ENCODE measurements at regions not wholly inside any gene's neighbourhood (a gene's known extent, or its start where the extent isn't known, plus 50 kb on each side); places are given as distances from the start of the nearest gene placed in this dataset.
"Not testable (repeated sequence)": the region's sequence is repeated elsewhere in the genome, so short reads cannot be mapped to it uniquely, and the experiment has no call there.

DNA sequence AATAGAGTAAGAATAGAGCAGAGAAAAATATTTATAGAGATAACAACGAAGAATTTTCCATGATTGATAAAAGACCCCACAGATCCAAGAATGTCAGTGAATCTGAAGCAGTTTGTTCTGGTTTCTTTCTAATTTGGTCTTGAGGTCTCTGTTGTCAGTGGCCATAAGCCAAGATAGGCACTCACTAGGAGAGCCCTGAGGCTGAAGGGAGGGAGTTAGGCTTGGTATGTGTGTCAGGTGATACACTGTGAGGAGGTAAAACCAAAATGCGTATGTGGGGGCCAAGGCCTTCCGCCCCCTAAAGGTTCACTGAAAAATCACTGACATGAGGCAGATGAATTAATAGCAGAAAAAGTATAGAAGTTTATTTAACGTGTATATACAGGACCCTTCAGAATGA, 382.3 kb upstream of the HTR2C start:
- Histone ChIP-seq H4K20me1 (ENCODE audit: insufficient read depth, low read length) (no peaks in the 10 kb centered on the region), H3K4me2 (ENCODE audit: low read length) (no peak overlapping the region), H3K79me2 (ENCODE audit: insufficient read depth, low read length) (no peaks in the 10 kb centered on the region), H3K4me1 (ENCODE audit: insufficient read depth, low read length, severe bottlenecking) (no peaks in the 10 kb centered on the region), H3K36me3 (ENCODE audit: insufficient read depth, low read length) (no peaks in the 10 kb centered on the region), H3K27ac (ENCODE audit: low read depth, low read length, poor library complexity, severe bottlenecking) (no peak overlapping the region), H3K9me2 (ENCODE audit: low read depth, low read length) (no peaks in the 10 kb centered on the region), H3K9ac (ENCODE audit: low read length) (no peak overlapping the region), H3K4me3 (ENCODE audit: low read depth, low read length, poor library complexity, severe bottlenecking) (no peak overlapping the region), H3K27me3 (ENCODE audit: insufficient read depth, low read length) (no peaks in the 10 kb centered on the region), H3K9me3 (ENCODE audit: low read length) (no peaks in the 10 kb centered on the region), H2AFZ (ENCODE audit: low read length) (no peak overlapping the region), H3F3A (ENCODE audit: insufficient read depth, low read length) (no peaks in the 10 kb centered on the region)
- TF ChIP-seq EZH2 (IDR thresholded peaks at IDR 0.05; ENCODE audit: borderline replicate concordance, low read length) = no peak
- TF ChIP-seq, protein P1, sequence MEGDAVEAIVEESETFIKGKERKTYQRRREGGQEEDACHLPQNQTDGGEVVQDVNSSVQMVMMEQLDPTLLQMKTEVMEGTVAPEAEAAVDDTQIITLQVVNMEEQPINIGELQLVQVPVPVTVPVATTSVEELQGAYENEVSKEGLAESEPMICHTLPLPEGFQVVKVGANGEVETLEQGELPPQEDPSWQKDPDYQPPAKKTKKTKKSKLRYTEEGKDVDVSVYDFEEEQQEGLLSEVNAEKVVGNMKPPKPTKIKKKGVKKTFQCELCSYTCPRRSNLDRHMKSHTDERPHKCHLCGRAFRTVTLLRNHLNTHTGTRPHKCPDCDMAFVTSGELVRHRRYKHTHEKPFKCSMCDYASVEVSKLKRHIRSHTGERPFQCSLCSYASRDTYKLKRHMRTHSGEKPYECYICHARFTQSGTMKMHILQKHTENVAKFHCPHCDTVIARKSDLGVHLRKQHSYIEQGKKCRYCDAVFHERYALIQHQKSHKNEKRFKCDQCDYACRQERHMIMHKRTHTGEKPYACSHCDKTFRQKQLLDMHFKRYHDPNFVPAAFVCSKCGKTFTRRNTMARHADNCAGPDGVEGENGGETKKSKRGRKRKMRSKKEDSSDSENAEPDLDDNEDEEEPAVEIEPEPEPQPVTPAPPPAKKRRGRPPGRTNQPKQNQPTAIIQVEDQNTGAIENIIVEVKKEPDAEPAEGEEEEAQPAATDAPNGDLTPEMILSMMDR (IDR thresholded peaks at IDR 0.05; ENCODE audit: low read length) = no peak

DNA sequence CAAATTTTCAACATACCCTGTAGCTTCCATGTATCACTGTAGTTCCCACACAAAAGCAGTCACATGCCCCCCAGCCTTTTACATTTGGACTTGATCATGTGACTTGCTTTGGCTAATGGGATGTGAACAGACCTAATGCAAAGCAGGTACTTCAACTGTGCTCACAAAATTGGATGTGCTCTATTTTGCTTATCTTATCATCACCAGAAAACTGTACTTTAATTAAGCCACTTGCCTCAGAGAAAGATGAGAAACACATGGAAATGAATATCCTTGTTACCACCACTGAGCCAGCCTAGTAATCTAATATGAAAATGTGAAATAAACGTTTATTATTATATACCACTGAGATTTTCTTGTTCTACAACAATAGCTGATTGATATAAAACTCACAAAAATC, 402.7 kb upstream of the HTR2C start:
- Histone ChIP-seq H3K9me2 (ENCODE audit: low read depth, low read length) (no peaks in the 10 kb centered on the region), H3K9me3 (ENCODE audit: low read length) (no peaks in the 10 kb centered on the region), H2AFZ (ENCODE audit: low read length) (no peak overlapping the region), H3K9ac (ENCODE audit: low read length) (no peak overlapping the region), H3K4me3 (ENCODE audit: low read depth, low read length, poor library complexity, severe bottlenecking) (no peak overlapping the region), H3K27me3 (ENCODE audit: insufficient read depth, low read length) (no peaks in the 10 kb centered on the region), H3K79me2 (ENCODE audit: insufficient read depth, low read length) (no peaks in the 10 kb centered on the region), H3K36me3 (ENCODE audit: insufficient read depth, low read length) (no peaks in the 10 kb centered on the region), H4K20me1 (ENCODE audit: insufficient read depth, low read length) (no peaks in the 10 kb centered on the region), H3F3A (ENCODE audit: insufficient read depth, low read length) (no peaks in the 10 kb centered on the region), H3K4me1 (ENCODE audit: insufficient read depth, low read length, severe bottlenecking) (no peaks in the 10 kb centered on the region), H3K27ac (ENCODE audit: low read depth, low read length, poor library complexity, severe bottlenecking) (no peak overlapping the region), H3K4me2 (ENCODE audit: low read length) (no peak overlapping the region)
- TF ChIP-seq, protein P1 (IDR thresholded peaks at IDR 0.05; ENCODE audit: low read length) = no peak
- TF ChIP-seq EZH2 (IDR thresholded peaks at IDR 0.05; ENCODE audit: borderline replicate concordance, low read length) = no peak

DNA sequence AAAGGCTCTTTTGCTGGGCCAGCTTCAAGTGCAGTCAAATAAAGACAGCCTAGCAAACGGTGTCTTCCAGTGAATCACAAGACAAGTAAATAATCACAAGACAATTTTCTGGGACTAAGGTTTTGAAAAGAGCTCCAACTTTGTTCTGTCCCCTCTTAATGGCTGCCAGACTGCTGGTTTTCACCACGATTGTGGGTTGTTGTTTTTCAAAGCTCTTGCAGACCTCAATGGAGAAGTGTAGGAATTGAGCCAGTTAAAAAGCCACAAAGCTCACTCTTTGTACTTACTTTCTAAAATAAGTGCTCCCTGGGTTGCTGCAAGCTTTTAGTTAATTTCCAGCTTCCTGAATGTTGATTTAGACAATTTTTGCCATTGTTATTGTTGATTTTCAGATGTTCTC, 405.8 kb upstream of the HTR2C start:
- H3K4me1 ChIP-seq (ENCODE audit: insufficient read depth, low read length, severe bottlenecking) = no peaks in the 10 kb centered on the region
- H3K36me3 ChIP-seq (ENCODE audit: insufficient read depth, low read length) = no peaks in the 10 kb centered on the region
- no peaks in the 10 kb centered on the region for H3F3A ChIP-seq (ENCODE audit: insufficient read depth, low read length)
- H3K27ac ChIP-seq (ENCODE audit: low read depth, low read length, poor library complexity, severe bottlenecking) = no peak overlapping the region
- no peaks in the 10 kb centered on the region for H3K9me2 ChIP-seq (ENCODE audit: low read depth, low read length)
- H2AFZ ChIP-seq (ENCODE audit: low read length) = no peak overlapping the region
- H3K4me2 ChIP-seq (ENCODE audit: low read length) = no peak overlapping the region
- H4K20me1 ChIP-seq (ENCODE audit: insufficient read depth, low read length) = no peaks in the 10 kb centered on the region
- H3K79me2 ChIP-seq (ENCODE audit: insufficient read depth, low read length) = no peaks in the 10 kb centered on the region
- no peaks in the 10 kb centered on the region for H3K27me3 ChIP-seq (ENCODE audit: insufficient read depth, low read length)
- no peak for TF ChIP-seq EZH2 (IDR thresholded peaks at IDR 0.05; ENCODE audit: borderline replicate concordance, low read length)
- TF ChIP-seq, protein P1 (IDR thresholded peaks at IDR 0.05; ENCODE audit: low read length) = no peak
- H3K4me3 ChIP-seq (ENCODE audit: low read depth, low read length, poor library complexity, severe bottlenecking) = no peak overlapping the region
- no peak overlapping the region for H3K9ac ChIP-seq (ENCODE audit: low read length)
- H3K9me3 ChIP-seq (ENCODE audit: low read length) = no peaks in the 10 kb centered on the region

DNA sequence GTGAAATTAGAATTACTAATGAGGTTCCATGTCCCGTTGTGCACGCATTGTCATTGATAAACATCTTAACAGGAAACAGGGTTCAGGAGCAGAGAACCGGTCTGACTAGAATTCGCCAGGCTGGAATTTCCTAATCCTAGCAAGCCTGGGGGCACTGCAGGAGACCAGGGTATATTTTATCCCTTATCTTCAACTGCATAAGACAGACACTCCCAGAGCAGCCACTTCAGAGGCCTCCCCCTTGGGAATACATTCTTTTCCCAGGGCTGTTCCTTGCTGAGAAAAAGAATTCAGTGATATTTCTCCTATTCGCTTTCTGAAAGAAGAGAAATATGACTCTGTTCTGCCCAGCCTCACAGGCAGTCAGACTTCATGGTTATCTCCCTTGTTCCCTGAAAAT, 416.6 kb upstream of the HTR2C start:
- not testable (repeated sequence) for H3K9ac ChIP-seq (ENCODE audit: low read length); H3K79me2 ChIP-seq (ENCODE audit: insufficient read depth, low read length); H4K20me1 ChIP-seq (ENCODE audit: insufficient read depth, low read length); H3K9me2 ChIP-seq (ENCODE audit: low read depth, low read length); H3K4me3 ChIP-seq (ENCODE audit: low read depth, low read length, poor library complexity, severe bottlenecking); H3K36me3 ChIP-seq (ENCODE audit: insufficient read depth, low read length); H3K9me3 ChIP-seq (ENCODE audit: low read length); H2AFZ ChIP-seq (ENCODE audit: low read length); H3K4me2 ChIP-seq (ENCODE audit: low read length); H3K27me3 ChIP-seq (ENCODE audit: insufficient read depth, low read length); H3K4me1 ChIP-seq (ENCODE audit: insufficient read depth, low read length, severe bottlenecking); H3F3A ChIP-seq (ENCODE audit: insufficient read depth, low read length); H3K27ac ChIP-seq (ENCODE audit: low read depth, low read length, poor library complexity, severe bottlenecking)

Measured in OCI-LY1 (cell line).